ENCODE measurements at regions not wholly inside any gene's neighbourhood (a gene's known extent, or its start where the extent isn't known, plus 50 kb on each side); places are given as distances from the start of the nearest gene placed in this dataset.

GRCh38 chr6:126461045-126461444 lies 121.1 kb downstream of the CENPW start:
- FAIRE-seq (no peak), DNase-seq (ENCODE audit: low read depth) (no peak)
- Histone ChIP-seq H3K27me3 (ENCODE audit: control insufficient read depth, insufficient read depth, low read length) (no peaks in the 10 kb centered on the region), H3K36me3 (ENCODE audit: control insufficient read depth, insufficient read depth, low read length) (no peaks in the 10 kb centered on the region), H3K4me3 (ENCODE audit: low read depth, low read length) (no peak overlapping the region)
- TF ChIP-seq, protein P1, sequence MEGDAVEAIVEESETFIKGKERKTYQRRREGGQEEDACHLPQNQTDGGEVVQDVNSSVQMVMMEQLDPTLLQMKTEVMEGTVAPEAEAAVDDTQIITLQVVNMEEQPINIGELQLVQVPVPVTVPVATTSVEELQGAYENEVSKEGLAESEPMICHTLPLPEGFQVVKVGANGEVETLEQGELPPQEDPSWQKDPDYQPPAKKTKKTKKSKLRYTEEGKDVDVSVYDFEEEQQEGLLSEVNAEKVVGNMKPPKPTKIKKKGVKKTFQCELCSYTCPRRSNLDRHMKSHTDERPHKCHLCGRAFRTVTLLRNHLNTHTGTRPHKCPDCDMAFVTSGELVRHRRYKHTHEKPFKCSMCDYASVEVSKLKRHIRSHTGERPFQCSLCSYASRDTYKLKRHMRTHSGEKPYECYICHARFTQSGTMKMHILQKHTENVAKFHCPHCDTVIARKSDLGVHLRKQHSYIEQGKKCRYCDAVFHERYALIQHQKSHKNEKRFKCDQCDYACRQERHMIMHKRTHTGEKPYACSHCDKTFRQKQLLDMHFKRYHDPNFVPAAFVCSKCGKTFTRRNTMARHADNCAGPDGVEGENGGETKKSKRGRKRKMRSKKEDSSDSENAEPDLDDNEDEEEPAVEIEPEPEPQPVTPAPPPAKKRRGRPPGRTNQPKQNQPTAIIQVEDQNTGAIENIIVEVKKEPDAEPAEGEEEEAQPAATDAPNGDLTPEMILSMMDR (IDR thresholded peaks at IDR 0.05; ENCODE audit: insufficient read depth, low read length, severe bottlenecking) = no peak

DNA sequence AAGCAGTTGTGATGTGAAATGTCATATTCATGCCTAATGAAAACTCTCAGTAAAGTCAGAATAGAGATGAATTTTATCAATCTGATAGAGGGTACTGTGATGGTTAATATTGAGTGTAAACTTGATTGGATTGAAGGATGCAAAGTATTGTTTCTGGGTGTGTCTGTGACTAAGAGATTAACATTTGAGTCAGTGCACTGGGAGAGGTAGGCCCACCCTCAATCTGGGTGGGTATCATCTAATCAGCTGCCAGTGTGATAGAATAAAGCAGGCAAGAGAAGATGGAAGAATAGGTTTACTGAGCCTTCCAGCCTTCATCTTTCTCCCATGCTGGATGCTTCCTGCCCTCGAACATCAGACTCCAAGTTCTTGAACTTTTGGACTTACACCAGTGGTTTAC lies 124.3 kb downstream of the CENPW start:
- DNase-seq (ENCODE audit: low read depth) (no peak), FAIRE-seq (no peak)
- TF ChIP-seq, protein P1 (IDR thresholded peaks at IDR 0.05; ENCODE audit: insufficient read depth, low read length, severe bottlenecking) = no peak
- Histone ChIP-seq H3K4me3 (ENCODE audit: low read depth, low read length) (no peak overlapping the region), H3K36me3 (ENCODE audit: control insufficient read depth, insufficient read depth, low read length) (no peaks in the 10 kb centered on the region), H3K27me3 (ENCODE audit: control insufficient read depth, insufficient read depth, low read length) (no peaks in the 10 kb centered on the region)

GRCh38 chr6:126475449-126475848 lies 135.5 kb downstream of the CENPW start:
- no peak overlapping the region for H3K4me3 ChIP-seq (ENCODE audit: low read depth, low read length)
- H3K36me3 ChIP-seq (ENCODE audit: control insufficient read depth, insufficient read depth, low read length) = no peaks in the 10 kb centered on the region
- DNase-seq (ENCODE audit: low read depth) (no peak), FAIRE-seq (no peak)
- no peaks in the 10 kb centered on the region for H3K27me3 ChIP-seq (ENCODE audit: control insufficient read depth, insufficient read depth, low read length)
- TF ChIP-seq, protein P1 (IDR thresholded peaks at IDR 0.05; ENCODE audit: insufficient read depth, low read length, severe bottlenecking) = no peak

- no peak for DNase-seq (ENCODE audit: low read depth)
- Histone ChIP-seq H3K4me3 (ENCODE audit: low read depth, low read length) (no peak overlapping the region), H3K27me3 (ENCODE audit: control insufficient read depth, insufficient read depth, low read length) (no peaks in the 10 kb centered on the region), H3K36me3 (ENCODE audit: control insufficient read depth, insufficient read depth, low read length) (no peaks in the 10 kb centered on the region)
- no peak for FAIRE-seq
- TF ChIP-seq, protein P1 (IDR thresholded peaks at IDR 0.05; ENCODE audit: insufficient read depth, low read length, severe bottlenecking) = no peak
These were observed 137.8 kb downstream of the CENPW start for GRCh38 chr6:126477678-126478077.

DNA sequence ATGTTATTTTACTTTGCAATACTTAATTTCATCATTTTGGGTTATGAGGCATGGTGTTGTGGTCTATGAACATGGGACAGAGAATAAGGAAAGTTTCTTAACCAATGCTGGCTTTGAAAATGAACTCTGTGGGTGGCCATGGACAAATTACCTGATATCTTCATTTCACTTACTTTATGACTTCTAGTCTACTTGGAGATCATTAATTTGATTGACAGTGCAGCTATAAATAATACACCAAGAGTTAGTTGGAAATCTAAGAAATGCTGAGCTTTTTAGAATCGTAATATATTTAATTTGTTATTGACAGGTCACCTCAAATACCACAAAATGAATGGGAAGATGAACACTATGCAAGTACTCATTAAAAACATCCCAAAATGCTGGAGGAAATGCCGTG lies 140.4 kb downstream of the CENPW start:
- FAIRE-seq = no peak
- H3K4me3 ChIP-seq (ENCODE audit: low read depth, low read length) = no peak overlapping the region
- no peaks in the 10 kb centered on the region for H3K36me3 ChIP-seq (ENCODE audit: control insufficient read depth, insufficient read depth, low read length)
- DNase-seq (ENCODE audit: low read depth) = no peak
- TF ChIP-seq, protein P1 (IDR thresholded peaks at IDR 0.05; ENCODE audit: insufficient read depth, low read length, severe bottlenecking) = no peak
- H3K27me3 ChIP-seq (ENCODE audit: control insufficient read depth, insufficient read depth, low read length) = no peaks in the 10 kb centered on the region

DNA sequence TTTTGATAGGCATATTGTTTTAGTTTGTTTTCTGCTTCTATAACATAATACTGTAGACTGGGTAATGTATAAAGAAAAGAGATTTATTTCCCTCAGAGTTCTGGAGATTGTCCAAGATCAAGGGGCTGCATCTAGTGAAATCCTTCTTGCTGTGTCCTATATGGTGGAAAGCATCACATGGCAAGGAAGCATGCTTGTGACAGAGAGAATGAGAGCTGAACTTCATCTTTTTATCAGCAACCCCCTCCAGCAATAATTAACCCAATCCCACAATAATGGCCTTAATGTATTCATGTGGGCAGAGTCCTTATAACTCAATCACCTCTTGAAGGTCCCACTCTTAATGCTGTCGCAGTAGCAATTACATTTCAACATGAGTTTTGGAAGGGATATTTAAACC lies 141.4 kb downstream of the CENPW start:
- Histone ChIP-seq H3K36me3 (ENCODE audit: control insufficient read depth, insufficient read depth, low read length) (no peaks in the 10 kb centered on the region), H3K4me3 (ENCODE audit: low read depth, low read length) (no peak overlapping the region), H3K27me3 (ENCODE audit: control insufficient read depth, insufficient read depth, low read length) (no peaks in the 10 kb centered on the region)
- no peak for FAIRE-seq
- no peak for DNase-seq (ENCODE audit: low read depth)
- TF ChIP-seq, protein P1 (IDR thresholded peaks at IDR 0.05; ENCODE audit: insufficient read depth, low read length, severe bottlenecking) = no peak

Measured in bronchial epithelial cell (primary cell).